ENCODE measurements at regions not wholly inside any gene's neighbourhood (a gene's known extent, or its start where the extent isn't known, plus 50 kb on each side); places are given as distances from the start of the nearest gene placed in this dataset.

- DNase-seq (ENCODE audit: low spot score) = no peak
These were observed 57.1 kb upstream of the NKX1-1 start for GRCh38 chr4:1463088-1463926.

DNA sequence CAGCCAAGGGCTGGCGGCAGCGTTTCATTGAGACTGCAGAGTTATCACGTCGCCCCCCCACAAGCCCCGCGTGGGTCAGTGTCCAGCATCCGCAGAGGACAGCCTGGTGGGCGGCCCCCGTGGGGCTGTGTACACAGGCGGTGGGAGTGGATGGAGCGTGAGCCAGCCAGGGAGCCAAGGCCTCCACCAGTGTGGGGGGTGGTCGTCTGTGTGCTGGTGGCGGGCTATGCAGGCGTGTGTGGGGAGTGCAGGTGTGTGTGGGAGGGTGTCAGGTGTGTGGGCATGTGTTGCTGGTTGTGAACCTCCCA is 56.5 kb upstream of the NKX1-1 start:
- no peak for DNase-seq (ENCODE audit: low spot score)

DNA sequence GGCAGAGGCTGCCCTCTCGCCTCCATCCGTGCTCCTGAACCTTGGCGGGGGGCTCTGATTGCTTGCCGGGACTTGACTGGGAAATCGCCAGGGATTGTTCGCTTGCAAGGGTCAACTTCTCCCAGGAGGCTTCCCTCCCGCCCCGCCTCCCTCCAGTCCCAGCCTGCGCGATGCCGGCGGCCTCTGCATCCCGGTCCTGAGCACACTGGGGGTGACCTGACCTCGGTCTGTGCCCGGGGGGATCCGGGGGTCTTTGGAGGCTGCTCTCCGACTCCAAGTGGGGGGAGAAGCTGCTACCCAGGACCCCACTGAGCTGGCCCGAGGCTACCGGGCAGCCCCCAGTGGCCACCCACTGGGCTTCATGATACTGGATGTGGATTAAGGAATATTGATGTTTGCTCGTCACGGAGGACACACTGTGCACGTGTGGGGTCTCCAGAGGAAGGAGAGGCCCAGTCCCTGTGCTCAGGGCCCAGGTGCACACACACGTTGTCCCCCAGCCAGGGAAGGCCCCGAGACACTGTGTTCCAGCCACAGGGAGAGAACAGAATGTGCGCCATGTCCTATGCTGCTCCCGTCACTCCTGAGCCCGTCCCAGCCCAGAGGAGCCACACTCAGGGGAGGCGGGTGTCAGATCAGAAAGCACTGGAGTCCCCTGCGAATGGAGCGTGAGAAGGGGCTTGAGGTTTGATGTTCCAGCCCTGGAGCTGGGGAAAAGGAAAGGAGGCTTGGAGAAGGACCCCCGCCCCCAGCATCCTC is 55.9 kb upstream of the NKX1-1 start:
- DNase-seq (ENCODE audit: low spot score) = no peak

- DNase-seq (ENCODE audit: low spot score) = no peak
These were observed 55.0 kb upstream of the NKX1-1 start for GRCh38 chr4:1460967-1461868.

GRCh38 chr4:1459722-1460511 is 53.7 kb upstream of the NKX1-1 start:
- no peak for DNase-seq (ENCODE audit: low spot score)

DNA sequence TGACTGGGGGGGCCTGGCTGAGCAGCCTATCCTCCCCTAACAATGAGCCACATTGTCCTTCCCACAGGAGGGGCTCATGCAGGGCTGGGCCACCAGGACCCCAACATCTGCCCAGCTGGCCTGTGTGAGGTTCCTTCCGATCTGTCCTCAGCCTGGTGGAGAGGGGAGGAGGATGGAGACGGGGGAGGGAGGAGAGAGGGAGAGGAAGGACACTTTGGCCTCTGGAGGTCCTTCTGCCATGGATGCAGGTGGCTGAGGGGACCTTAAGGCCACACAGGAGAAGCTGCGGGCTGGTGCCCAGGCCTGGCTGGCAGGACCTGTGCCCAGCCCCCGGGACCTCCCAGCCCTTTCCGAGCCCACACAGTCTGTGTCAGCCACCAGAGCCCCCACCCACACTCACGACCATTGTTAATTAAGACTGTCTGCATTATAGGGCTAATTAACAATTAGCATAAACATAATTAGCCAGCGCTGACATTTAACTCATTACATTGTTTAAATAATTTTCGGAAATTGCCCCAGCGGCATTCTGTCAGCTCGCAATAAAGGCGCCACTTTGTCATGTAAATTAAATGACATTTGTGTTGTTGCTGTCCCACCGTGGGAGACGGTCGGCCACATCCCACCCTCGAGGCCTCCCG is 53.0 kb upstream of the NKX1-1 start:
- DNase-seq (ENCODE audit: low spot score) = no peak

GRCh38 chr4:1458581-1458980 is 52.3 kb upstream of the NKX1-1 start:
- DNase-seq (ENCODE audit: low spot score) = no peak

Measured in hematopoietic multipotent progenitor cell treated with erythropoietin and hydrocortisone succinate and interleukin-3 and kit ligand, for 15 days (in vitro differentiated cells).